ENCODE measurements at regions not wholly inside any gene's neighbourhood (a gene's known extent, or its start where the extent isn't known, plus 50 kb on each side); places are given as distances from the start of the nearest gene placed in this dataset.
A peak's percentile ranks its signal among the peaks of the same experiment; 100 is the strongest.
"Not testable (repeated sequence)": the region's sequence is repeated elsewhere in the genome, so short reads cannot be mapped to it uniquely, and the experiment has no call there.

GRCh38 chr20:25865715-25866656 is 169.3 kb upstream of the ZNF337 start:
- DNase-seq (ENCODE audit: low read depth in 2 of 3, low spot score in 2 of 3) = no peak

- DNase-seq (ENCODE audit: low read depth in 2 of 3, low spot score in 2 of 3) = not testable (repeated sequence)
Observed at GRCh38 chr20:25864963-25865714, 168.5 kb upstream of the ZNF337 start.

GRCh38 chr20:25864326-25864962 is 167.8 kb upstream of the ZNF337 start:
- no peak for DNase-seq (ENCODE audit: low read depth in 2 of 3, low spot score in 2 of 3)

- no peak for DNase-seq (ENCODE audit: low read depth in 2 of 3, low spot score in 2 of 3)
Observed at GRCh38 chr20:25863536-25864325, 167.1 kb upstream of the ZNF337 start.

- peak; percentile 69 to 83 (median 80) for DNase-seq (ENCODE audit: low read depth in 2 of 3, low spot score in 2 of 3)
Observed at GRCh38 chr20:25862967-25863530, 166.4 kb upstream of the ZNF337 start.

- no peak for DNase-seq (ENCODE audit: low read depth in 2 of 3, low spot score in 2 of 3)
Observed at GRCh38 chr20:25860531-25861150, 164.0 kb upstream of the ZNF337 start.

- peak in 1 of 3 experiments; percentile 75 for DNase-seq (ENCODE audit: low read depth in 2 of 3, low spot score in 2 of 3)
Observed at GRCh38 chr20:25859649-25860530, 163.2 kb upstream of the ZNF337 start.

- no peak for DNase-seq (ENCODE audit: low read depth in 2 of 3, low spot score in 2 of 3)
Observed at GRCh38 chr20:25858495-25859425, 162.1 kb upstream of the ZNF337 start.

GRCh38 chr20:25857091-25857788 is 160.6 kb upstream of the ZNF337 start:
- not testable (repeated sequence) for DNase-seq (ENCODE audit: low read depth in 2 of 3, low spot score in 2 of 3)

GRCh38 chr20:25856256-25856884 is 159.7 kb upstream of the ZNF337 start:
- no peak for DNase-seq (ENCODE audit: low read depth in 2 of 3, low spot score in 2 of 3)

GRCh38 chr20:25855451-25856156 is 159.0 kb upstream of the ZNF337 start:
- not testable (repeated sequence) for DNase-seq (ENCODE audit: low read depth in 2 of 3, low spot score in 2 of 3)

- DNase-seq (ENCODE audit: low read depth in 2 of 3, low spot score in 2 of 3) = not testable (repeated sequence)
Observed at GRCh38 chr20:25854666-25855065, 158.0 kb upstream of the ZNF337 start.

GRCh38 chr20:25853718-25854388 is 157.2 kb upstream of the ZNF337 start:
- DNase-seq (ENCODE audit: low read depth in 2 of 3, low spot score in 2 of 3) = peak in 2 of 3 experiments; percentile 58 to 81

- not testable (repeated sequence) for DNase-seq (ENCODE audit: low read depth in 2 of 3, low spot score in 2 of 3)
Observed at GRCh38 chr20:25852968-25853717, 156.5 kb upstream of the ZNF337 start.

- DNase-seq (ENCODE audit: low read depth in 2 of 3, low spot score in 2 of 3) = not testable (repeated sequence)
Observed at GRCh38 chr20:25850133-25850532, 153.5 kb upstream of the ZNF337 start.
